OCI-LY7 (cell line): ENCODE measurements at regions not wholly inside any gene's neighbourhood (a gene's known extent, or its start where the extent isn't known, plus 50 kb on each side); places are given as distances from the start of the nearest gene placed in this dataset.

ENCODE experiments used
- BruUV-seq: library from RNA; stranded (reverse); fragments of 400-500 nt; replicated peaks from 2 replicates; lab custom pipeline; 2021; lab: Mats Ljungman, UMichigan
- CTCF ChIA-PET: fragments of 300-600 bp; sonication (Branson Sonifier 250); formaldehyde crosslinking; loops from one replicate; lab custom pipeline; 2022; ENCODE audit warnings: antibody characterized with exemption; ENCODE audit not compliant: unreplicated experiment; lab: Charles Lee
- POLR2A ChIA-PET: fragments of 300-600 bp; sonication (Branson Sonifier 250); formaldehyde crosslinking; loops from one replicate; lab custom pipeline; 2022; ENCODE audit warnings: antibody characterized with exemption; lab: Charles Lee
- DNase-seq: peaks from one replicate; pipeline ENCODE4 v3.0.0-alpha.2; 2015; ENCODE audit warnings: low spot score
- H2AFZ ChIP-seq: fragments of 200-600 bp; sonication (generic), shearing (Covaris generic); 2 replicates; pipeline ENCODE4 v1.6.1; 2014; ENCODE audit warnings: mild to moderate bottlenecking, antibody characterized with exemption, low read length, moderate library complexity
- H3K27ac ChIP-seq: fragments of 200-600 bp; sonication (generic); 2 replicates; pipeline ENCODE4 v1.5.1; 2014; ENCODE audit warnings: mixed run types, low read depth, mild to moderate bottlenecking, moderate library complexity, low read length, inconsistent platforms; ENCODE audit not compliant: poor library complexity, severe bottlenecking
- H3K36me3 ChIP-seq: fragments of 200-600 bp; sonication (generic); 2 replicates; pipeline ENCODE4 v1.6.1; 2014; ENCODE audit warnings: mild to moderate bottlenecking, antibody characterized with exemption, low read length, moderate library complexity, mixed read lengths; ENCODE audit not compliant: insufficient read depth
- H3K4me1 ChIP-seq: fragments of 200-600 bp; sonication (generic); 2 replicates; pipeline ENCODE4 v1.5.1; 2014; ENCODE audit warnings: mild to moderate bottlenecking, low read length; ENCODE audit not compliant: insufficient read depth, poor library complexity, severe bottlenecking
- H3K4me2 ChIP-seq: fragments of 200-600 bp; sonication (generic); 2 replicates; pipeline ENCODE4 v1.6.1; 2014; ENCODE audit warnings: mild to moderate bottlenecking, low read length
- H3K4me3 ChIP-seq: fragments of 200-600 bp; sonication (generic); 2 replicates; pipeline ENCODE4 v1.5.1; 2014; ENCODE audit warnings: mild to moderate bottlenecking, low read depth, low read length; ENCODE audit not compliant: poor library complexity, severe bottlenecking
- H3K79me2 ChIP-seq: fragments of 200-600 bp; sonication (generic); 2 replicates; pipeline ENCODE4 v1.6.1; 2016; ENCODE audit warnings: low read depth, mild to moderate bottlenecking, low read length, moderate library complexity, mixed read lengths; ENCODE audit not compliant: insufficient read depth
- H3K9me2 ChIP-seq: fragments of 200-600 bp; sonication (generic); 2 replicates; pipeline ENCODE4 v1.6.1; 2016; ENCODE audit warnings: mild to moderate bottlenecking, low read length, mixed read lengths; ENCODE audit not compliant: insufficient read depth
- H3K9me3 ChIP-seq: fragments of 200-600 bp; sonication (generic); 2 replicates; pipeline ENCODE4 v1.6.1; 2014; ENCODE audit warnings: mild to moderate bottlenecking, mixed run types, low read length, mixed read lengths
- H4K20me1 ChIP-seq: fragments of 200-600 bp; sonication (generic); 2 replicates; pipeline ENCODE4 v1.6.1; 2014; ENCODE audit warnings: mild to moderate bottlenecking, antibody characterized with exemption, low read length, moderate library complexity, mixed read lengths; ENCODE audit not compliant: insufficient read depth
- CTCF ChIP-seq: fragments of 200-600 bp; sonication (generic); conservative IDR thresholded peaks from 2 replicates; pipeline ENCODE4 v1.5.1; 2014; ENCODE audit warnings: mild to moderate bottlenecking, antibody characterized with exemption, low read length, moderate library complexity, mixed read lengths
- EZH2phosphoT487 ChIP-seq: fragments of 200-600 bp; sonication (generic); IDR thresholded peaks from 2 replicates; pipeline ENCODE4 v1.6.1; 2018; ENCODE audit warnings: low read depth, borderline replicate concordance, mild to moderate bottlenecking, mixed run types, antibody characterized with exemption, low read length, moderate library complexity, mixed read lengths
- intact Hi-C: fragments of 100-400 bp; cut with micrococcal nuclease; formaldehyde crosslinking; loops from one replicate; pipeline ENCODE4 v1.10.0; 2022; ENCODE audit not compliant: unreplicated experiment

GRCh38 chr3:43862992-43863805 is 172.5 kb downstream of the ABHD5 start:
- POLR2A ChIA-PET = no interaction called here
- TF ChIP-seq EZH2phosphoT487 (no peak), CTCF (no peak)
- Histone ChIP-seq H3K27ac (no peak overlapping the region), H4K20me1 (no peaks in the 10 kb centered on the region), H3K79me2 (no peaks in the 10 kb centered on the region), H3K4me3 (no peak overlapping the region), H3K36me3 (no peaks in the 10 kb centered on the region), H3K4me2 (no peak overlapping the region), H3K9me3 (no peaks in the 10 kb centered on the region), H3K9me2 (no peaks in the 10 kb centered on the region), H2AFZ (no peak overlapping the region), H3K4me1 (no peaks in the 10 kb centered on the region)
- intact Hi-C loops = no loop called here
- BruUV-seq = no TSS peak
- no peak for DNase-seq
- CTCF ChIA-PET = no interaction called here

- H3K36me3 ChIP-seq = no peaks in the 10 kb centered on the region
- no peak for DNase-seq
- H4K20me1 ChIP-seq = no peaks in the 10 kb centered on the region
- no TSS peak for BruUV-seq
- CTCF ChIA-PET = no interaction called here
- intact Hi-C loops = no loop called here
- no peaks in the 10 kb centered on the region for H3K79me2 ChIP-seq
- POLR2A ChIA-PET = no interaction called here
- H3K9me3 ChIP-seq = no peaks in the 10 kb centered on the region
- no peak overlapping the region for H3K4me2 ChIP-seq
- no peaks in the 10 kb centered on the region for H3K4me1 ChIP-seq
- H2AFZ ChIP-seq = no peak overlapping the region
- no peak overlapping the region for H3K27ac ChIP-seq
- TF ChIP-seq EZH2phosphoT487 = no peak
- H3K4me3 ChIP-seq = no peak overlapping the region
- no peaks in the 10 kb centered on the region for H3K9me2 ChIP-seq
Observed at GRCh38 chr3:43863966-43864933, 173.5 kb downstream of the ABHD5 start.

- no peak for DNase-seq
- H3K79me2 ChIP-seq = no peaks in the 10 kb centered on the region
- no peaks in the 10 kb centered on the region for H3K36me3 ChIP-seq
- H3K4me2 ChIP-seq = no peak overlapping the region
- no peaks in the 10 kb centered on the region for H3K9me3 ChIP-seq
- ChIA-PET CTCF (interaction anchor here (1.0 kb wide), 1 partner anchor 12 kb away, joined by 3 read pairs; no protein-coding TSS in a partner anchor), POLR2A (no interaction called here)
- no peak overlapping the region for H3K27ac ChIP-seq
- no peaks in the 10 kb centered on the region for H3K4me1 ChIP-seq
- intact Hi-C loops = no loop called here
- no peak overlapping the region for H3K4me3 ChIP-seq
- H4K20me1 ChIP-seq = no peaks in the 10 kb centered on the region
- no peaks in the 10 kb centered on the region for H3K9me2 ChIP-seq
- no peak for TF ChIP-seq CTCF
- TF ChIP-seq EZH2phosphoT487 = no peak
- no TSS peak for BruUV-seq
- H2AFZ ChIP-seq = no peak overlapping the region
Observed at GRCh38 chr3:43865351-43865750, 174.6 kb downstream of the ABHD5 start.
